HEK293 (cell line): ENCODE measurements at regions not wholly inside any gene's neighbourhood (a gene's known extent, or its start where the extent isn't known, plus 50 kb on each side); places are given as distances from the start of the nearest gene placed in this dataset.

ENCODE experiments used
- BCL11A ChIP-seq: fragments of 450-650 bp; formaldehyde crosslinking; IDR thresholded peaks from 2 replicates; pipeline ENCODE4 v1.5.1; 2016; ENCODE audit warnings: low read depth, missing biosample characterization, missing genetic modification characterization
- MEIS1 ChIP-seq: sonication (generic); formaldehyde crosslinking; IDR thresholded peaks from 2 replicates; pipeline ENCODE4 v1.8.1; 2022; ENCODE audit warnings: missing genetic modification reagents, mild to moderate bottlenecking, borderline replicate concordance
- SETDB1 ChIP-seq: IDR thresholded peaks from one replicate; pipeline ENCODE4 v1.6.1; 2017; ENCODE audit warnings: mild to moderate bottlenecking, low read length, moderate library complexity, mixed read lengths; ENCODE audit not compliant: insufficient read length
- ZBTB20 ChIP-seq: fragments of 450-650 bp; formaldehyde crosslinking; IDR thresholded peaks from 2 replicates; pipeline ENCODE4 v1.5.1; 2016; ENCODE audit warnings: missing biosample characterization, missing genetic modification characterization
- ZNF133 ChIP-seq: fragments of 450-650 bp; formaldehyde crosslinking; IDR thresholded peaks from 2 replicates; pipeline ENCODE4 v1.5.1; 2016; ENCODE audit warnings: missing biosample characterization, missing genetic modification characterization
- ZNF184 ChIP-seq: fragments of 450-650 bp; IDR thresholded peaks from 2 replicates; pipeline ENCODE4 v1.5.1; 2018; ENCODE audit warnings: missing biosample characterization, mild to moderate bottlenecking, missing genetic modification characterization
- ZNF501 ChIP-seq: fragments of 450-650 bp; formaldehyde crosslinking; IDR thresholded peaks from 2 replicates; pipeline ENCODE4 v1.5.1; 2016; ENCODE audit warnings: missing biosample characterization, missing genetic modification characterization
- ZNF610 ChIP-seq: fragments of 450-650 bp; formaldehyde crosslinking; IDR thresholded peaks from 2 replicates; pipeline ENCODE4 v1.5.1; 2016; ENCODE audit warnings: missing biosample characterization, missing genetic modification characterization, borderline replicate concordance
- ZNF707 ChIP-seq: fragments of 450-650 bp; formaldehyde crosslinking; IDR thresholded peaks from 2 replicates; pipeline ENCODE4 v1.5.1; 2016; ENCODE audit warnings: missing biosample characterization, missing genetic modification characterization
- TF ChIP-seq, protein P1 (sequence below): fragments of 450-650 bp; formaldehyde crosslinking; IDR thresholded peaks from 2 replicates; pipeline ENCODE4 v1.5.1; 2016; ENCODE audit warnings: missing biosample characterization, missing genetic modification characterization
- TF ChIP-seq, protein P2 (sequence below): fragments of 450-650 bp; IDR thresholded peaks from 2 replicates; pipeline ENCODE4 v1.5.1; 2018; ENCODE audit warnings: missing biosample characterization, missing genetic modification characterization
- TF ChIP-seq, protein P3 (sequence below): fragments of 450-650 bp; formaldehyde crosslinking; IDR thresholded peaks from 2 replicates; pipeline ENCODE4 v1.5.1; 2017; ENCODE audit warnings: missing biosample characterization, missing genetic modification characterization
- TF ChIP-seq, protein P4 (sequence below): fragments of 450-650 bp; formaldehyde crosslinking; IDR thresholded peaks from 2 replicates; pipeline ENCODE4 v1.5.1; 2016; ENCODE audit warnings: missing biosample characterization, missing genetic modification characterization, low read depth

DNA sequence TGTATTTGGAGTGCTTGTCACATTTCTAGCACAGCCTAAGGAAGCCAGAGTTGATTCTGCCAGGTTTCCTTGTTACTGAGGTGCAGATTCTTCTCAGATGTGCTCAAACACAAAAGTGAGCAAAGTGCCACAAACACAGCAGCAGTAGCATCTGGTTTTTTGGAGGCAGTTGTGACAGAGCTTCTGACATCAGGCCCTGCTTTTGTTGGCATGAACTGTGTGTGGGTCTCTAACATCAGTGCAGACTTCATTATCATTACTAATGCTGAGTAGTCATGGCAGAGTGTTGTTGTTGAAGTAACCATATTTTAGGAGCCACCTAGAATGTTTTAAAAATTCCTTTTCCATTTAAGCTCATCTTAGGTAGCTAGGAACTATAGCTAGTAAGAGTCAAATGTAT is 656.6 kb downstream of the ANKRD50 start:
- TF ChIP-seq, protein P1, sequence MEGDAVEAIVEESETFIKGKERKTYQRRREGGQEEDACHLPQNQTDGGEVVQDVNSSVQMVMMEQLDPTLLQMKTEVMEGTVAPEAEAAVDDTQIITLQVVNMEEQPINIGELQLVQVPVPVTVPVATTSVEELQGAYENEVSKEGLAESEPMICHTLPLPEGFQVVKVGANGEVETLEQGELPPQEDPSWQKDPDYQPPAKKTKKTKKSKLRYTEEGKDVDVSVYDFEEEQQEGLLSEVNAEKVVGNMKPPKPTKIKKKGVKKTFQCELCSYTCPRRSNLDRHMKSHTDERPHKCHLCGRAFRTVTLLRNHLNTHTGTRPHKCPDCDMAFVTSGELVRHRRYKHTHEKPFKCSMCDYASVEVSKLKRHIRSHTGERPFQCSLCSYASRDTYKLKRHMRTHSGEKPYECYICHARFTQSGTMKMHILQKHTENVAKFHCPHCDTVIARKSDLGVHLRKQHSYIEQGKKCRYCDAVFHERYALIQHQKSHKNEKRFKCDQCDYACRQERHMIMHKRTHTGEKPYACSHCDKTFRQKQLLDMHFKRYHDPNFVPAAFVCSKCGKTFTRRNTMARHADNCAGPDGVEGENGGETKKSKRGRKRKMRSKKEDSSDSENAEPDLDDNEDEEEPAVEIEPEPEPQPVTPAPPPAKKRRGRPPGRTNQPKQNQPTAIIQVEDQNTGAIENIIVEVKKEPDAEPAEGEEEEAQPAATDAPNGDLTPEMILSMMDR: no peak
- no peak for TF ChIP-seq ZNF610 (tag by site-specific recombination)
- TF ChIP-seq BCL11A: no peak
- TF ChIP-seq ZNF184: no peak
- no peak for TF ChIP-seq SETDB1
- no peak for TF ChIP-seq ZNF707 (tag by site-specific recombination)
- no peak for TF ChIP-seq ZNF133 (tag by site-specific recombination)
- no peak for TF ChIP-seq MEIS1 (CRISPR knock-in tag)
- TF ChIP-seq, protein P2, sequence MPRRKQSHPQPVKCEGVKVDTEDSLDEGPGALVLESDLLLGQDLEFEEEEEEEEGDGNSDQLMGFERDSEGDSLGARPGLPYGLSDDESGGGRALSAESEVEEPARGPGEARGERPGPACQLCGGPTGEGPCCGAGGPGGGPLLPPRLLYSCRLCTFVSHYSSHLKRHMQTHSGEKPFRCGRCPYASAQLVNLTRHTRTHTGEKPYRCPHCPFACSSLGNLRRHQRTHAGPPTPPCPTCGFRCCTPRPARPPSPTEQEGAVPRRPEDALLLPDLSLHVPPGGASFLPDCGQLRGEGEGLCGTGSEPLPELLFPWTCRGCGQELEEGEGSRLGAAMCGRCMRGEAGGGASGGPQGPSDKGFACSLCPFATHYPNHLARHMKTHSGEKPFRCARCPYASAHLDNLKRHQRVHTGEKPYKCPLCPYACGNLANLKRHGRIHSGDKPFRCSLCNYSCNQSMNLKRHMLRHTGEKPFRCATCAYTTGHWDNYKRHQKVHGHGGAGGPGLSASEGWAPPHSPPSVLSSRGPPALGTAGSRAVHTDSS (tag by site-specific recombination): no peak
- TF ChIP-seq, protein P3, sequence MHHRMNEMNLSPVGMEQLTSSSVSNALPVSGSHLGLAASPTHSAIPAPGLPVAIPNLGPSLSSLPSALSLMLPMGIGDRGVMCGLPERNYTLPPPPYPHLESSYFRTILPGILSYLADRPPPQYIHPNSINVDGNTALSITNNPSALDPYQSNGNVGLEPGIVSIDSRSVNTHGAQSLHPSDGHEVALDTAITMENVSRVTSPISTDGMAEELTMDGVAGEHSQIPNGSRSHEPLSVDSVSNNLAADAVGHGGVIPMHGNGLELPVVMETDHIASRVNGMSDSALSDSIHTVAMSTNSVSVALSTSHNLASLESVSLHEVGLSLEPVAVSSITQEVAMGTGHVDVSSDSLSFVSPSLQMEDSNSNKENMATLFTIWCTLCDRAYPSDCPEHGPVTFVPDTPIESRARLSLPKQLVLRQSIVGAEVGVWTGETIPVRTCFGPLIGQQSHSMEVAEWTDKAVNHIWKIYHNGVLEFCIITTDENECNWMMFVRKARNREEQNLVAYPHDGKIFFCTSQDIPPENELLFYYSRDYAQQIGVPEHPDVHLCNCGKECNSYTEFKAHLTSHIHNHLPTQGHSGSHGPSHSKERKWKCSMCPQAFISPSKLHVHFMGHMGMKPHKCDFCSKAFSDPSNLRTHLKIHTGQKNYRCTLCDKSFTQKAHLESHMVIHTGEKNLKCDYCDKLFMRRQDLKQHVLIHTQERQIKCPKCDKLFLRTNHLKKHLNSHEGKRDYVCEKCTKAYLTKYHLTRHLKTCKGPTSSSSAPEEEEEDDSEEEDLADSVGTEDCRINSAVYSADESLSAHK (tag by site-specific recombination): no peak
- TF ChIP-seq ZNF501 (tag by site-specific recombination): no peak
- TF ChIP-seq, protein P4, sequence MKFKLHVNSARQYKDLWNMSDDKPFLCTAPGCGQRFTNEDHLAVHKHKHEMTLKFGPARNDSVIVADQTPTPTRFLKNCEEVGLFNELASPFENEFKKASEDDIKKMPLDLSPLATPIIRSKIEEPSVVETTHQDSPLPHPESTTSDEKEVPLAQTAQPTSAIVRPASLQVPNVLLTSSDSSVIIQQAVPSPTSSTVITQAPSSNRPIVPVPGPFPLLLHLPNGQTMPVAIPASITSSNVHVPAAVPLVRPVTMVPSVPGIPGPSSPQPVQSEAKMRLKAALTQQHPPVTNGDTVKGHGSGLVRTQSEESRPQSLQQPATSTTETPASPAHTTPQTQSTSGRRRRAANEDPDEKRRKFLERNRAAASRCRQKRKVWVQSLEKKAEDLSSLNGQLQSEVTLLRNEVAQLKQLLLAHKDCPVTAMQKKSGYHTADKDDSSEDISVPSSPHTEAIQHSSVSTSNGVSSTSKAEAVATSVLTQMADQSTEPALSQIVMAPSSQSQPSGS (tag by site-specific recombination): no peak
- TF ChIP-seq ZBTB20 (tag by site-specific recombination): no peak
